ENCODE measurements at regions not wholly inside any gene's neighbourhood (a gene's known extent, or its start where the extent isn't known, plus 50 kb on each side); places are given as distances from the start of the nearest gene placed in this dataset.

DNA sequence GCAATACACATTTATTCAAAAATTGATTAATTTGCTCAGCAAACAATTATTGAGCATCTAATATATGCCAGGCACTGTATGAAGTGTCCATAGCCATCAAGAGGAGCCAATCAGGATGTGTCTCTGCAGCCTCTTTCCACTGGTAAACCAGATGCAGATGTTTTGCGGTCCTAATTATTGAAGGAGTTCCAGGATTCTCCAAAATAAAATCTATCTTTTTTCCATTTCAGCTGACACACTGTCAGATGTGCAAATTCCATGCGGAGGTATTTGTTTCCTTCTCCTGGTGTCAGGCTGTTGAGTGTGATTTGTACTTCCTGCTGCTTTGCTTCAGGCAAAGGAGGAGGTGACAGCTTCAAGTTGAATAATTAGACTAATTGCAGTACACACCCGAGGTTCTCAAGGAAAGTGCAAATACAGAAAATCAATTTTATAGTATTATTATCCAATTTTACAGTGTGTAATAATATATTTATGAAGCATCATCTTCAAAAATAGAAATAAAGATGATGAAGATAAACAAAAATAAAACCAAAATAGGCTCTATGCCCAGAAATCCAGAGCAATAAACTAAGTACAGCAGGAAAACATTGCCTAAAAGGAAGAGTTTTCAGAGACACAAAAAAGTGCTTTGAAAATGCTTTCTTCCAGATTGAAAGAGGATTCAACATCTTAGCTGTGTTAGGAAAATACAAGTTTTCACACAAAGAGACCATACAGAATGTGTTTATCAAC, 1352.9 kb upstream of the CHAC2 start:
- TF ChIP-seq CTCF (IDR thresholded peaks at IDR 0.05; ENCODE audit: poor library complexity): no peak
- no peak for TF ChIP-seq EZH2 (IDR thresholded peaks at IDR 0.05; ENCODE audit: borderline replicate concordance)
